Glutamatergic neuron (in vitro differentiated cells): ENCODE measurements at regions not wholly inside any gene's neighbourhood (a gene's known extent, or its start where the extent isn't known, plus 50 kb on each side); places are given as distances from the start of the nearest gene placed in this dataset.

ENCODE experiments used
- DNase-seq: peaks from one replicate; pipeline ENCODE4 v3.0.0; 2022
- H3K27ac Mint-ChIP-seq: one replicate; pipeline ENCODE4 v1.8.0; 2020; ENCODE audit warnings: mild to moderate bottlenecking, mixed read lengths, inconsistent platforms; ENCODE audit not compliant: unreplicated experiment
- H3K27me3 Mint-ChIP-seq: one replicate; pipeline ENCODE4 v1.8.0; 2020; ENCODE audit warnings: mild to moderate bottlenecking, moderate library complexity, mixed read lengths, inconsistent platforms; ENCODE audit not compliant: unreplicated experiment
- H3K36me3 Mint-ChIP-seq: one replicate; pipeline ENCODE4 v1.8.0; 2020; ENCODE audit warnings: mild to moderate bottlenecking, mixed read lengths, inconsistent platforms; ENCODE audit not compliant: unreplicated experiment
- H3K4me1 Mint-ChIP-seq: one replicate; pipeline ENCODE4 v1.8.0; 2020; ENCODE audit warnings: mild to moderate bottlenecking, low read depth, mixed read lengths, inconsistent platforms; ENCODE audit not compliant: unreplicated experiment
- H3K4me3 Mint-ChIP-seq: one replicate; pipeline ENCODE4 v1.8.0; 2020; ENCODE audit warnings: mild to moderate bottlenecking, mixed read lengths, inconsistent platforms; ENCODE audit not compliant: unreplicated experiment
- H3K9me3 Mint-ChIP-seq: one replicate; pipeline ENCODE4 v1.8.0; 2020; ENCODE audit warnings: mild to moderate bottlenecking, moderate library complexity, mixed read lengths, inconsistent platforms; ENCODE audit not compliant: unreplicated experiment
- TF ChIP-seq, protein P1 (sequence below): fragments of 200-600 bp; sonication (generic); IDR thresholded peaks from one replicate; pipeline ENCODE4 v1.5.0; 2021; ENCODE audit not compliant: partially characterized antibody, unreplicated experiment

DNA sequence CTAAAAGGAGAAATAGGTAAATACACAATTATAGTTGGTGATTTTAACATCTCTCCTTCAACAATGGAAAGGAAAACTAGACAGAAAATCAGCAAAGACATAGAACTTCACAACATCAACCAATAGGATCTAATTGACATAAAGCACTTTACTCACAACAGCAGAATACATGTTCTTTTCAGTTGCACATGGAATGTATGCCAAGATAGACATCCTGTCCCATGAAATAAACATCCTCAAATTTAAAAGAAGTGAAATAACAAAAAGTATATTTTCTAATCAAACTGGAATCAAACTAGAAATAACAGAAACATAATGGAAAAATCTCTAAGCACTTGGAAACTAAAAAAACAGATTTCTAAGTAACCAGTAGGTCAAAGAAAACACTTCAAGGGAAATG lies 296.2 kb upstream of the RGS6 start:
- peaks cover 11% of the 10 kb centered on the region for H3K36me3 Mint-ChIP-seq
- TF ChIP-seq, protein P1, sequence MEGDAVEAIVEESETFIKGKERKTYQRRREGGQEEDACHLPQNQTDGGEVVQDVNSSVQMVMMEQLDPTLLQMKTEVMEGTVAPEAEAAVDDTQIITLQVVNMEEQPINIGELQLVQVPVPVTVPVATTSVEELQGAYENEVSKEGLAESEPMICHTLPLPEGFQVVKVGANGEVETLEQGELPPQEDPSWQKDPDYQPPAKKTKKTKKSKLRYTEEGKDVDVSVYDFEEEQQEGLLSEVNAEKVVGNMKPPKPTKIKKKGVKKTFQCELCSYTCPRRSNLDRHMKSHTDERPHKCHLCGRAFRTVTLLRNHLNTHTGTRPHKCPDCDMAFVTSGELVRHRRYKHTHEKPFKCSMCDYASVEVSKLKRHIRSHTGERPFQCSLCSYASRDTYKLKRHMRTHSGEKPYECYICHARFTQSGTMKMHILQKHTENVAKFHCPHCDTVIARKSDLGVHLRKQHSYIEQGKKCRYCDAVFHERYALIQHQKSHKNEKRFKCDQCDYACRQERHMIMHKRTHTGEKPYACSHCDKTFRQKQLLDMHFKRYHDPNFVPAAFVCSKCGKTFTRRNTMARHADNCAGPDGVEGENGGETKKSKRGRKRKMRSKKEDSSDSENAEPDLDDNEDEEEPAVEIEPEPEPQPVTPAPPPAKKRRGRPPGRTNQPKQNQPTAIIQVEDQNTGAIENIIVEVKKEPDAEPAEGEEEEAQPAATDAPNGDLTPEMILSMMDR, result no peak
- no peak for DNase-seq
- H3K27me3 Mint-ChIP-seq, result no peaks in the 10 kb centered on the region
- H3K27ac Mint-ChIP-seq, result no peak overlapping the region
- no peaks in the 10 kb centered on the region for H3K4me1 Mint-ChIP-seq
- no peaks in the 10 kb centered on the region for H3K9me3 Mint-ChIP-seq
- H3K4me3 Mint-ChIP-seq, result no peak overlapping the region

DNA sequence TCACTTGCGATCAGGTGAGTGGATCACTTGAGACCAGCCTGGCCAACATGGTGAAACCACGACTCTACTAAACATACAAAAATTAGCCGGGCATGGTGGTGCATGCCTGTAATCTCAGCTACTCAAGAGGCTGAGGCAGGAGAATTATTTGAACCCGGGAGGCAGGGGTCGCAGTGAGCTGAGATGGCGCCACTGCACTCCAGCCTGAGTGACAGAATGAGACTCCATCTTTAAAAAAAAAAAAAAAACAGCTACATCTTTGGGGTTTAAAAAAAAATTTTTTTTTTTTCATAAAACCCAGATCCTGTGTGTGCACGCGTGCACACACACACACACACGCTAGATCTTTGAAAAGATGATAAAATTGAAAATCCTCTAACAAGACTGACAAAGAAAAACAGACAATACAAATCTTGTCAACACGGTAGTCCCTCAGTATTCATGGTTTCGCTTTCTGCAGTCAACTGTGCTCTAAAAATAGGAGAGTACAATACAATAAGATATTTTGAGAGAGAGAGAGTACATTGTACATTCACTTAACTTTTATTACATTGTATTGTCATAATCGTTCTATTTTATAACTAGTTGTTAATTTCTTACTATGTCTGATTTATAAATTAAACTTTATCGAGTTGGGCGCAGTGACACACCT lies 295.3 kb upstream of the RGS6 start:
- Mint-ChIP-seq H3K36me3 (peaks cover 13% of the 10 kb centered on the region), H3K4me3 (no peak overlapping the region), H3K27ac (no peak overlapping the region), H3K9me3 (no peaks in the 10 kb centered on the region), H3K4me1 (no peaks in the 10 kb centered on the region), H3K27me3 (no peaks in the 10 kb centered on the region)
- DNase-seq, result no peak
- TF ChIP-seq, protein P1, result no peak

DNA sequence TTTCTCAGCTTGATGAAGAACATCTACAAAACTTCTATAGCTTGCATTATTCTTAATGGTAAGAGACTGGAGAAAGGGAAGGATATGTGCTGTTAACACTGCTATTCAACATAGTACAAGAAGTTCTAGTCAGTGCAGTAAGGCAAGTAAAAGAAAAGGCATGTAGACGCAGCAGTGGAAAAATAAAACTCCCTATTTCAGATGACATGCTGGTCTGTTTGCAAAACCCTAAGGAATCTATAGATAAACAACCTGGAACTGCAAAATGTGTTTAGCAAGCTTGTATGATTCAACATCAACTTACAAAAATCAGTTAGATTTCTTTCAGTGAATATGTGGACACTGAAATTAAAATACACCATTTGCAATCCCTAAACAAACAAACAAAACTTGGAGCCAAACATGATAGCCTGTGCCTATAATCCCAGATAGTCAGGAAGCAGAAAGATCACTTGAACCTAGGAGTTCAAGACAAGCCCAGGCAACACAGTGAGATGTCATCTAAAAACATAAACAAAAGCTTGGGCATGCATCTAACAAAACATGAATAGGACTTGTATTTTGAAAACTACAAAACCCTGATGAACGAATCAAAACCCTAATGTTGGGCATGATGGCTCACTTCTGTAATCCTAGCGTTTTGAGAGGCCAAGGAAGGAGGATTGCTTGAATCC lies 293.6 kb upstream of the RGS6 start:
- Mint-ChIP-seq H3K27me3 (no peaks in the 10 kb centered on the region), H3K4me3 (no peak overlapping the region), H3K9me3 (peaks cover 2% of the 10 kb centered on the region), H3K27ac (no peak overlapping the region), H3K36me3 (peaks cover 21% of the 10 kb centered on the region), H3K4me1 (no peaks in the 10 kb centered on the region)
- TF ChIP-seq, protein P1, result no peak
- no peak for DNase-seq

DNA sequence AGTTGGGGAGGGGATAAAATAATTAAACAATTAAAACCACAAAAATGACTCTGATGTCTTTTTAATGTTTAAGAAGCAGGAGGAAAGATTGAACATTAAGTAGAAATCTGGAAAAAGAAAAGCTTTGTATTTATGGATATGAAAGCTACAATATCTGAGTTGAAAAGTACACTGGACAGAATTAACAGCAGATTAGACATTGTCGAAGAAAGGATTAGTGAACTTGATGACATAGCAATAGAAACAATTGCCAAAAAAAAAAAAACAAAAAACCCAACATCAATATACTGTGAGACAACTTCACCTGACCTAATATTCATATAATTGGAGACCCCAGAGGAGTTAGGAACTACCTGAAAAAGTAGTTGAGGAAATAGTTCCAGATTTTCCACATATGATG lies 289.5 kb upstream of the RGS6 start:
- Mint-ChIP-seq H3K9me3 (peaks cover 4% of the 10 kb centered on the region), H3K36me3 (peaks cover 12% of the 10 kb centered on the region), H3K27ac (no peak overlapping the region), H3K4me1 (no peaks in the 10 kb centered on the region), H3K4me3 (no peak overlapping the region), H3K27me3 (no peaks in the 10 kb centered on the region)
- no peak for DNase-seq
- TF ChIP-seq, protein P1, result no peak

DNA sequence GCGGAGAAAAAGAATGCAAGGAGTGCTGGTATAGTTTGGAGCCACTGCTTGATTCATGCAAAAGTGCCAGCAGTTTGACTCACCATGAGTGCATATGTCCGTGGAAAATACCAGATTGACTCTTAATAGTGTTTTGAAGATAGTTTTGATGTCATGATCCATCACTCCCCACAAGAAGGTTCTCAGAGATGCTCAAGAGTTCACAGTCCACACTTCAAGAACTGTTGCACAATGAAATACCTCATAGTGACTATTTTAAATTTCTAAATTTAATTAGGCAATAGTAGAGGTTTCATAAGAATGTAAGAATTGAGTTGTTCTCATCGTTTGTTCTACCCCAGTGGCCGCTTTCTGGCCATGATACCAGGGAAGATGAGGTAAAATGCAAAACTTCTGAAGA lies 286.6 kb upstream of the RGS6 start:
- Mint-ChIP-seq H3K4me3 (no peak overlapping the region), H3K9me3 (peaks cover 4% of the 10 kb centered on the region), H3K4me1 (no peaks in the 10 kb centered on the region), H3K36me3 (peaks cover 12% of the 10 kb centered on the region), H3K27ac (no peak overlapping the region), H3K27me3 (no peaks in the 10 kb centered on the region)
- no peak for DNase-seq
- TF ChIP-seq, protein P1, result no peak
